HG02759 (cell line): ENCODE measurements at regions not wholly inside any gene's neighbourhood (a gene's known extent, or its start where the extent isn't known, plus 50 kb on each side); places are given as distances from the start of the nearest gene placed in this dataset.
"Not testable (repeated sequence)": the region's sequence is repeated elsewhere in the genome, so short reads cannot be mapped to it uniquely, and the experiment has no call there.

Experiments
- ATAC-seq: cut with Tn5 transposase; IDR thresholded peaks from one replicate; pipeline ENCODE4 v1.9.1; 2021; ENCODE audit warnings: mild to moderate bottlenecking, moderate library complexity; ENCODE audit not compliant: unreplicated experiment

- ATAC-seq, result no peak
These were observed 52.6 kb upstream of the ICA1 start for GRCh38 chr7:8314566-8314965.

DNA sequence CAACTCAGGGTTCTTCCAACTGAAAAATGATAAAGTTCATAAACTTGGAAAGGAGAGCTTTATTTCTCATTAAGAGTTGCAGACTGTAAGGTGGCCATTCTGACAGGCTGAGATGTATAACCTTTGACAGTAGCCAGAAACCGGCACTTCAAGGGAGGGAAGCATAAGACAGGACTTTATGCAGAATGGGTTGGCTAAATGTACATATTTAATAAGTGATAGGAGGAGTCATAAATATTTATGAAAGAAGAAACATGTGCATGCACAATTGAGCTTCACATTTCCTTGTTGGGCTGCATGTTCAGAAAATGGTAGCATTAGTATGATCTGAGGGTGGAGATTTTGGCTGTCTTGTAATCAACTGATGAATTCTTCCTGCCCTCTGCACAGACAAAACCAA is 57.1 kb upstream of the ICA1 start:
- no peak for ATAC-seq

DNA sequence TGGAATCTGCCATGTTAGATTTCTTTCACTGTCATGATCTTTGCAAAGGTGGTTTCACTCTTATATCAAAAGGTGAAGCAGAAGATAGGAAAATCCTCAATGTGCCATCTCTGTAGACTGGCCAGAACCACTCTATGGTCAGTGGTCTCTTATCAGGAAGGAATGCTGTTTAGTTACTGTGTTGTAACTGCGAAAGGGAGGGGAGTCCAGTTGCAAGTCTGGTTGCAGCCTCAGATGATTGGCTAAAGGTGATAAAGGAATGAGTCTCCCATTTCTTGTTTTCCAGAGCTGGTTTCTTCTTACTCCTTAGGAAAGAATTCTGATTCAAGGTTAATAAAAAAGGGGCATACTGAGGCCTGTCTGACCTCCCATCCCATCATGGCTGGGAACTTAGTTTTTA is 58.2 kb upstream of the ICA1 start:
- ATAC-seq, result no peak

DNA sequence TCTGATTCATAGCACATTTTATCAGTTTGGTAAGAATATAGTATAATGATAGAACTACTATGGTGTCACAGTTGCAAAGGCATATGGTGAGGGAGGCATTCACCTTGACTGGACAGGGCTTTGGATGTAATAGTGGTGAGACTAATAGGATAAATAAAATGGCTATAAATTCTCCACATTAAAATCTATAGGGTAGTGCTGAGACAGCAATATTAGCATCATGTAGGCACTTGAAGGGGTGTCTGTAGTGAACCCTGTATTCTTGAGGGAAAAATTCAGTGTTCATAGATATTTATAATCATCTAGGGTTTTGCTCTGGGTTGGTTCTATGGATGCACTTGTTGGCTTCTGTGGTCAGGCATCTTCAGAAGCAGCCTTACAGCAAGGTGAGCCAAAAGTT is 59.3 kb upstream of the ICA1 start:
- no peak for ATAC-seq

- no peak for ATAC-seq
These were observed 60.7 kb upstream of the ICA1 start for GRCh38 chr7:8322667-8323066.

DNA sequence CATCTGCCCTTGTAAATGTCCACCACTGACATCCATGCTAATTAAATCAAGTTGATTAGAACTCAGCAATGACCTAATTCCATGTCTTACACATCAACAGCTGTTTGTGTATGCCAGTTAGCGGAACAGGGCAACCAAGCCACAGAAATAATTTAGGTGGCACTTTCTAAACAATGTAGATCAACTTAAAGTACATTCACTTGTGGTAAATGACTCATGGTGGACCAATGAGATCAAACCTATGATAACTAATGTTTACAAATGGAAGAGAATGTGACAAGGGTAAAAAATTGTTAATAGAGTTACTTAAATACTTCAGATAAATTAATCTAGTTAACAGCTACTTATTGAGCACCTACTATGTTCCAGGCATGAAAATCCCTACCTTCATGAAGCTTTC is 63.1 kb upstream of the ICA1 start:
- no peak for ATAC-seq

DNA sequence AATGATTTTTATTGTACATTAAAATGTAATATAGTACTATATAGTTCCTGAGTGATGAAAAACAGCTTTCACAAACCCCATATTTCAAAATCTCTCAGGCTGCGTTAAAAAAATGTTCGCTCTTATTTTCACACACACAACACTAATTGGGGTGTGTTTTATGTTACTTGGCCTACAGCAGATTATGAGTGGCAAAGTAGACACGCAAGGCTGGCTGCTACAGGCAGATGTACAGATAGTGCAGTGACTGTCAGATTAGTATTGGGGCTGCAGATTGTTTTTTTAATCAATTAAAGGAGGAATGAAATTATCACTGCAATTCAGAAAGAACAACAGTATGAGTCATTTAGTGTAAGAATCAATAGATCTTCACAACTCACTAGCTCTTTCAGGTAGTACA is 65.2 kb upstream of the ICA1 start:
- ATAC-seq, result no peak

DNA sequence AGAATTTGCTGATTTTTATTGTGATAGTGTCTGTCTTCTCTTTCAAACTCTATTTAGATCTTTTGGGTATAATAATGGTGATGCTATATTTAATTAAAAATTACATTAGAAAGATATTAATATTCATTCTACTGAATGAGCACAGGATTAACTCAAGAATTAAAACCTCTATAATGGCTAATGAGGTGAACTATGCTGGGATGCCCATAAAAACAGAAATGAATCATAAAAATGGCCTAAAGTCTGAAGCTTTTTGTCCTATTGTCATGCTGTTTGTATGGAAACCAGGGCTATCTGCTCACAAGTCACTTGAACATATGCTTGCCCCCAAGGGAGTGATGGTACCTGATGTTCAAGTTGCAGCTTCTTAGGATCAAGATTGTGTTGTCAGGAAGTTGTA is 76.2 kb upstream of the ICA1 start:
- ATAC-seq, result no peak

GRCh38 chr7:8343556-8343955 is 81.6 kb upstream of the ICA1 start:
- ATAC-seq, result no peak

GRCh38 chr7:8347395-8347794 is 85.4 kb upstream of the ICA1 start:
- ATAC-seq, result not testable (repeated sequence)

- not testable (repeated sequence) for ATAC-seq
These were observed 81.8 kb upstream of the NXPH1 start for GRCh38 chr7:8351654-8352053.

GRCh38 chr7:8353991-8354390 is 79.4 kb upstream of the NXPH1 start:
- ATAC-seq, result no peak

DNA sequence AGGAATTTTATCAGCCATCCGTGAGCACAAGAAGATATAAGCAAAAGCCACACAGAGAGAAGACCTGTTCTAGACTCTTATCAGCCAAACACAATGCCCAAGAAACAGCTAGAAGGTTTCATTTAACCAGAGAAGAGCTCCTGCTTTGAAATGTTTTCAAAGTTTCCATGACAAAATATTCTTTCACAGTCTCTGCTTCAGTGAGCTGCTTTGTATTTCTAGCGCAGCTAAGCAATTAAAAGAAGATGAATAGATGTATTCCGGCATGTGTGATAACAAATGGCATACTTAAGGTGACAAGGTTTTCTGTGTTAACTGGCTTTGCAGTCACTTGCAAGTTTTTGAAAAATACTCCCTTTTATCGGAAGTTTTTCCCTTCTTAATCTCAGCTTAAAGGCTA is 78.9 kb upstream of the NXPH1 start:
- no peak for ATAC-seq

GRCh38 chr7:8356071-8356470 is 77.3 kb upstream of the NXPH1 start:
- no peak for ATAC-seq

- ATAC-seq, result no peak
These were observed 75.9 kb upstream of the NXPH1 start for GRCh38 chr7:8357536-8357935.

DNA sequence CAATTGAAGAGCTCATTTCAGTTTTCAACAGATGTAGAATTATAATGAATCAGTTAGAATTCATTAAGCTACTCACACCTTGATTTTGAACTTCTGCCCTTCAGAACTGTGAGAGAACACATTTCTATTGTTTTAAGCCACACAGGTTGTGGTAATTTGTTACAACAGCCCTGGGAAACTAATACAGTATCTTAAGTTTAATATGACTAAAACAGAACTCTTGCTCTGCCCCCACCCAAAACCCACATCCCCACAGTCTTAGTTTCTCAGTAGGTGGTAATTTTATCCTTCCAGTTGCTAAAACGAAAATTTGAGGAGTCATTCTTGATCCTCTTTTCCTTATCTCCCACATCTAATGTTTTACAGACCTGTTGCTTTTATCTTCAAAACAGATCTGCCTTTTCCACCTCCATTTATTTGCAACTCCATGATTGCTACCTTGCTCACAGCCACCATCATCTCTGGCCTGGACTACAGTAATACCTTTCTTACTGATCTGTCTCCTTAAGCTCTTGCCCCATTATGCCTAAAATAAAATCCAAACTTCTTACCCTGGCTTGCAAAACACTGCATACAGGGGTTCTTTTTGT is 72.8 kb upstream of the NXPH1 start:
- ATAC-seq, result no peak

DNA sequence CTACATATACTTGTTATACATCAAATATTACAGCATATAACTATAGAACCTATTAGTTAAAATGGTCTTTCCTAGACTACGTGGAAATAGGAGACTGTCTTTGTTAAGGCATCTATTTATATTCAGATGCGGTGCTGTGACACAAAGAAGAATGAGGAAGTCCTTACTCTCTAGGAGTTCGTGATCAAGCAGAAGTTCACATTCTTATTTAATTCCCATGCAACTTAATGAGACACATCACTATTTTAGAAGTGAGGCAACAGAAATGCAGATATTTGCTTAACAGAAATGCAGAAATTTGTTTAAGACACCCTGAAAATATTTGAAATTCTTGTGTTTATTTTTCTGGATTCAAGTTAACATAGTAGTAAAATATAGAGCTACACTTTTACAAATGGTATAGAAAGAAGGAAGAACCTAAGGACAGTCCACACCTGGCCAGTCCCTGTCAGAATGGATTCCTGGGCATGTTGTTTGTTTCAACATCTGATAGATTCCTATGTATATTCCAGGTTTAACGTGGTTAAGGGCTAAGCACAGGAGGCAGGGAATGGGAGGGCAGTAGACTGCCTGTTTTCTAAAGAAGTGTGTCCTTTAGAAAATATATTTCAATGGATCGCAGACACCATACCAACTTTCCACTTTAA is 70.6 kb upstream of the NXPH1 start:
- ATAC-seq, result no peak

DNA sequence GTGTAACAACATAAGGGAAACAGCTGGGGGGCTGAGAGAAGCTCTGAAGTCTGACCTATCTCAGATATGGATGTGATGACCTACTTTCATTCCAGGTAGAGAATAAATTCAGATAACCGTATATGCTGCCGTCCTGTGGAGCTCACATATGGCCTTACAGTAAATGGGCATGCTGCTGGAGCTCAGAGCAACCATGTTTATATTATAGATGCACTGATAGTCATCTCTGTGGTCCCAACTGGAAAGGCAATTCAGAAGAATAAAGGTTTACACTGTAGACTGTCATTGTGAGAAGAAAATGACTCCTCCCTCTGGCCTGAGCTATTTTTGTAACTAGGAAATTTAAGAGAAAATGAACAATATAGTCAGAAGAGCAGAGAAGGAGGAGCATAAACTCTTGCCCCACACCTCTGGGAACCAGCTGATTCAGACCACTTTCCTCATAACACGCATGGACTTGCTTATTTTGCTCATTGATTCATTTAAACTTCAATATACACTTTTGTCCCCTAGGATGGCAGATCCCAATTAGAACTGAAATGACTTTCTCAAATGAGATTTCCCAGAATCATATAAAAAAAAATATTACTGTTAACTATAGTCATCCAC is 69.9 kb upstream of the NXPH1 start:
- ATAC-seq, result no peak

DNA sequence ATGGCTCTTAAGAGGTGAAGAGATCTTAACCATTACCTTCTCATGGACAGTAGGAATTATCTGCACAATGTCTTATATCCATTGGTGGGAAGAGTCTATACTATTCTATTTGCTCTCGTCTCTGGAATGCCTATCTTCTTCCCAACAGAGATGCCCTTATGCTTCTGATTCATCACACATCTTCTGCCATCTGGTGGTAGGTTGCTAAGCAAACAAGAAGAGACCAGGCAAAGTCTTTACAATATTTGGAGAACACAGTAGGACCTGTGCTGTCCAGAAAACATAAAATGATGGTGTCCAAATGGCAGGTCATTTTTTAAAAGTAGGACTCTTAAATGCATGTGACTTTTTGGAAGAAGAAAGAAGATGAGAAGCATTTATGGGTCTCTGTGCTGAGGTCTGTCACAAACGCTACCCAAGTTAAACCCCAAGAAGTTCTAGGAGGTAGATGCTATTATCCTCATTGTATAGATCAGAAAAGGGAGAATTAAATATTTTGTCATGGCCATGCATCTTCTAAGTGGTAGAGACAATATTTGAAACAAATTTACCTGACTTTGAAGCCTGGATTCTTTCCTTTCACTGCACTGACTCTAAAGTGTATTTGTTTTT is 67.8 kb upstream of the NXPH1 start:
- ATAC-seq, result peak; percentile 56

- not testable (repeated sequence) for ATAC-seq
These were observed 65.4 kb upstream of the NXPH1 start for GRCh38 chr7:8368007-8368406.

DNA sequence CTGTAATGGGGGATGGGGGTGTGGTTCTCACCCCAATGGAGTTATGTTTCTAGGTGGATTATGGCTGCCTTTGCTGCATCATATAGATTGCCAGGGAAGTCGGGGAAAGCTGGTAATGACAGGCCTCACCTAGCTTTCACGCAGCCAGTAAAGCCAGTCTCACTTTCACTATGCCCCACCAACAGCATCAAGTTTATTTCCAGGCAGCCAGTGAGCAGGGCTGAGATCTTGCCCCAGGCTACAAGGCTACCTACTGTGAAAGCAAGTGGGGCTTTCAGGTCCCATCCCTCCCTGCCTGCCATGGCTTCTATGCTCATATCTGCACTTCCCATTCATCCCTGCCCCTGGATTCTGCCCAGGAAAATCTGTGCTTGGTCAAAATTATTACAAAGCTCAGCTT is 61.7 kb upstream of the NXPH1 start:
- ATAC-seq, result no peak

DNA sequence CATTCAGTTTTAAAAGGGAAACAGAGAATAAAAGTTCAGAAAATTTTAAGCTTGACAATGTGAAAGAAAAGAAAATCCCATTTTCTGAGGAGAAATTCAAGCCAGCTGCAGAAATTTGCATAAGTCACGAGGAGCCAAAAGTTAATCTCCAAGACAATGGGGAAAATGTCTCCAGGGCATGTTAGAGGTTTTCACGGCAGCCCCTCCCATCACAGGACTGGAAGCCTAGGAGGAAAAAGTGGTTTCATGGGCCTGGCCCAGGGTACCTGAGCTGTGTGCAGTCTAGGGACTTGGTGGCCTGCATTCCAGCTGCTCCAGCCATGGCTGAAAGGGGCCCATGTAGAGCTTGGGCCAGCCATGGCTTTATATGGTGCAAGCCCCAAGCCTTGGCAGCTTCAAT is 59.6 kb upstream of the NXPH1 start:
- ATAC-seq, result no peak
